B cell (primary cell): ENCODE measurements at regions not wholly inside any gene's neighbourhood (a gene's known extent, or its start where the extent isn't known, plus 50 kb on each side); places are given as distances from the start of the nearest gene placed in this dataset.

Source experiments
- ATAC-seq: fragments of 200-7000 bp; cut with Tn5 transposase; one replicate; pipeline ENCODE4 v1.10.0; 2021; ENCODE audit warnings: low read depth, mild to moderate bottlenecking, moderate number of reproducible peaks, moderate library complexity
- CTCF ChIA-PET: fragments of 350-600 bp; sonication (Branson Sonifier 250); formaldehyde crosslinking; loops from one replicate; lab custom pipeline; 2021; ENCODE audit warnings: antibody characterized with exemption, inconsistent platforms; lab: Charles Lee
- POLR2A ChIA-PET: fragments of 350-600 bp; sonication (Branson Sonifier 250); formaldehyde crosslinking; loops from one replicate; lab custom pipeline; 2021; ENCODE audit warnings: antibody characterized with exemption; lab: Charles Lee
- DNase-seq: peaks from one replicate; pipeline ENCODE4 v3.0.0; 2013
- H2AFZ ChIP-seq: 2 replicates; pipeline ENCODE4 v1.6.1; 2012; ENCODE audit warnings: mild to moderate bottlenecking, low read depth, low read length; ENCODE audit not compliant: insufficient read depth, poor library complexity, severe bottlenecking
- H3K27ac ChIP-seq, 2 donors: 1 replicate in 1 of 2; 2 replicates in 1 of 2; pipeline ENCODE4 v1.5.1; 2012 to 2013; ENCODE audit warnings: low read length in 2 of 2, mild to moderate bottlenecking in 2 of 2, moderate library complexity in 1 of 2
- H3K27me3 ChIP-seq, 4 experiments: fragments of 200-600 bp in 1 of 4; sonication (generic) in 1 of 4; replicated peaks in 1 of 4; 1 replicate in 2 of 4; 2 replicates in 2 of 4; pipeline versions ENCODE4 v1.6.1 to v1.7.0; 2013 to 2016; ENCODE audit warnings: low read length in 3 of 4, mild to moderate bottlenecking in 2 of 4, mixed read lengths in 1 of 4, moderate library complexity in 1 of 4; ENCODE audit not compliant: insufficient read depth in 4 of 4, control insufficient read depth in 3 of 4; ENCODE audit errors: control extremely low read depth in 1 of 4
- H3K36me3 ChIP-seq, 2 experiments: replicated peaks in 1 of 2; 1 replicate in 1 of 2; 2 replicates in 1 of 2; pipeline versions ENCODE4 v1.6.1 to v1.7.1; 2013; ENCODE audit warnings: low read length in 1 of 2; ENCODE audit not compliant: insufficient read depth in 2 of 2, control insufficient read depth in 1 of 2; ENCODE audit errors: control extremely low read depth in 1 of 2, extremely low read depth in 1 of 2
- H3K4me1 ChIP-seq, 2 donors: fragments of 200-600 bp in 1 of 2; sonication (generic) in 1 of 2; 1 replicate in 1 of 2; 2 replicates in 1 of 2; pipeline versions ENCODE4 v1.5.1 to v1.6.1; 2013 to 2017; ENCODE audit warnings: low read length in 2 of 2; ENCODE audit not compliant: control insufficient read depth in 2 of 2, insufficient read depth in 2 of 2
- H3K4me2 ChIP-seq: replicated peaks from 2 replicates; pipeline ENCODE3; 2012; ENCODE audit warnings: mild to moderate bottlenecking, low read depth, low read length; ENCODE audit not compliant: poor library complexity, severe bottlenecking
- H3K4me3 ChIP-seq, 5 experiments: fragments of 200-600 bp in 1 of 5; sonication (generic) in 1 of 5; 1 replicate in 3 of 5; 2 replicates in 2 of 5; pipeline versions ENCODE4 v1.5.1 to v1.7.0; 2011 to 2016; ENCODE audit warnings: low read length in 4 of 5, mild to moderate bottlenecking in 4 of 5, low read depth in 2 of 5, control low read depth in 1 of 5, moderate library complexity in 1 of 5; ENCODE audit not compliant: insufficient read depth in 1 of 5; ENCODE audit errors: control extremely low read depth in 1 of 5, extremely low read depth in 1 of 5
- H3K79me2 ChIP-seq: fragments of 200-600 bp; sonication (generic); one replicate; pipeline ENCODE4 v1.6.0; 2016; ENCODE audit warnings: low read length; ENCODE audit not compliant: control insufficient read depth, insufficient read depth
- H3K9ac ChIP-seq: fragments of 200-600 bp; sonication (generic); 2 replicates; pipeline ENCODE4 v1.6.1; 2017; ENCODE audit warnings: mild to moderate bottlenecking, low read length, moderate library complexity
- H3K9me3 ChIP-seq, 3 donors: one replicate each; pipeline versions ENCODE4 v1.6.1 to v1.7.1; 2013; ENCODE audit warnings: low read length in 2 of 3; ENCODE audit not compliant: control insufficient read depth in 2 of 3, insufficient read depth in 1 of 3; ENCODE audit errors: control extremely low read depth in 1 of 3
- H4K20me1 ChIP-seq: 2 replicates; pipeline ENCODE4 v1.6.0; 2012; ENCODE audit warnings: mild to moderate bottlenecking, low read length; ENCODE audit not compliant: insufficient read depth, control insufficient read depth, poor library complexity, severe bottlenecking
- H3K27ac Mint-ChIP-seq: one replicate; pipeline ENCODE4 v1.8.0; 2021; ENCODE audit warnings: mixed read lengths
- H3K27me3 Mint-ChIP-seq: one replicate; pipeline ENCODE4 v1.8.0; 2021; ENCODE audit warnings: mixed read lengths
- H3K4me1 Mint-ChIP-seq: one replicate; pipeline ENCODE4 v1.8.0; 2021; ENCODE audit warnings: mixed read lengths
- H3K4me3 Mint-ChIP-seq: one replicate; pipeline ENCODE4 v1.8.0; 2021; ENCODE audit warnings: mixed read lengths
- H3K9me3 Mint-ChIP-seq: one replicate; pipeline ENCODE4 v1.8.0; 2022; ENCODE audit warnings: mixed read lengths; ENCODE audit not compliant: insufficient read depth
- EZH2 ChIP-seq: IDR thresholded peaks from 2 replicates; pipeline ENCODE4 v1.6.1; 2012; ENCODE audit warnings: borderline replicate concordance, low read depth, mild to moderate bottlenecking, moderate library complexity, low read length; ENCODE audit not compliant: insufficient read depth, poor library complexity, severe bottlenecking
- WGBS: methylation state at CpG from one replicate; pipeline ENCODE4 v1.1.5; 2013; ENCODE audit warnings: missing lambda C conversion rate; ENCODE audit not compliant: insufficient coverage; 5-methylcytosine and 5-hydroxymethylcytosine counted together
- intact Hi-C: fragments of 100-400 bp; cut with micrococcal nuclease; formaldehyde crosslinking; loops from one replicate; pipeline ENCODE4 v1.10.0; 2022
- TF ChIP-seq, protein P1 (sequence below): fragments of 200-600 bp; IDR thresholded peaks from one replicate; pipeline ENCODE4 v1.8.0; 2022; ENCODE audit warnings: antibody characterized with exemption, mild to moderate bottlenecking

DNA sequence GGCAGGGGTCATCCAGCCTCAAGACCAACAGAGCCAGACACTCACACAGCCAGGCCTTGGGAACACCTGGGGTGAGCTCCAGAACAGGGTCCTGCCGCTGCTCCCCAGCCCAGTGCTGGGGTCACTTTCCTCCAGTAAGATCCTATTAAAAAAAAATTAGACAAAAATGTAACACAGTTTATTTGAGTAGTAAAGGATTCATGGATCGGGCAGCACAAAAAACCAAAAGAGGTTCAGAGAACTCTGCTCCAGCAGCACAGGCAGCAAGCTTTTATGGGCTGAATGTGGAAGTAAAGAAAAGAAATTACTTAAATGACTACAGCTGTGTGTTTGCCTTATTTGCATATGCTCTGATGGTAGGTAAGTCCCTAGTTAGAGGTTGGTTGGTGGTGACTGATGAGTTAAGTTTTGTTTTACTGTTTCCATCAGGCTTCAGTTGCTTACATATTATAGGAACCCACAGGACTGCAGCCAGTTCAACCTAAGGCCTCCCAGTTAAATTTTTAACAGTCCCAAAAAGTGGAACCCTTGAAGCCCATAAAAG lies 80.5 kb upstream of the FGFR2 start:
- peaks cover 0 to 20% (median 0%) of the 10 kb centered on the region in 3 donors for H3K9me3 ChIP-seq
- no peak for ATAC-seq
- H2AFZ ChIP-seq = no peak overlapping the region
- ChIA-PET POLR2A (no interaction called here), CTCF (no interaction called here)
- no peak overlapping the region for H3K4me3 ChIP-seq
- no peaks in the 10 kb centered on the region for H3K36me3 ChIP-seq
- intact Hi-C loops = no loop called here
- WGBS = 71% methylated on average over 1 of the region's 2 CpGs
- Mint-ChIP-seq H3K27me3 (peaks cover 4% of the 10 kb centered on the region), H3K9me3 (peaks cover 4% of the 10 kb centered on the region), H3K4me3 (no peak overlapping the region), H3K27ac (no peak overlapping the region), H3K4me1 (no peaks in the 10 kb centered on the region)
- H3K27me3 ChIP-seq = peaks cover 0 to 5% (median 0%) of the 10 kb centered on the region in 4 experiments
- TF ChIP-seq, protein P1, sequence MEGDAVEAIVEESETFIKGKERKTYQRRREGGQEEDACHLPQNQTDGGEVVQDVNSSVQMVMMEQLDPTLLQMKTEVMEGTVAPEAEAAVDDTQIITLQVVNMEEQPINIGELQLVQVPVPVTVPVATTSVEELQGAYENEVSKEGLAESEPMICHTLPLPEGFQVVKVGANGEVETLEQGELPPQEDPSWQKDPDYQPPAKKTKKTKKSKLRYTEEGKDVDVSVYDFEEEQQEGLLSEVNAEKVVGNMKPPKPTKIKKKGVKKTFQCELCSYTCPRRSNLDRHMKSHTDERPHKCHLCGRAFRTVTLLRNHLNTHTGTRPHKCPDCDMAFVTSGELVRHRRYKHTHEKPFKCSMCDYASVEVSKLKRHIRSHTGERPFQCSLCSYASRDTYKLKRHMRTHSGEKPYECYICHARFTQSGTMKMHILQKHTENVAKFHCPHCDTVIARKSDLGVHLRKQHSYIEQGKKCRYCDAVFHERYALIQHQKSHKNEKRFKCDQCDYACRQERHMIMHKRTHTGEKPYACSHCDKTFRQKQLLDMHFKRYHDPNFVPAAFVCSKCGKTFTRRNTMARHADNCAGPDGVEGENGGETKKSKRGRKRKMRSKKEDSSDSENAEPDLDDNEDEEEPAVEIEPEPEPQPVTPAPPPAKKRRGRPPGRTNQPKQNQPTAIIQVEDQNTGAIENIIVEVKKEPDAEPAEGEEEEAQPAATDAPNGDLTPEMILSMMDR = no peak
- TF ChIP-seq EZH2 = no peak
- no peak overlapping the region for H3K27ac ChIP-seq
- H3K4me2 ChIP-seq = no peak overlapping the region
- H3K4me1 ChIP-seq = no peaks in the 10 kb centered on the region
- H3K9ac ChIP-seq = no peak overlapping the region
- no peak for DNase-seq
- H3K79me2 ChIP-seq = no peaks in the 10 kb centered on the region
- no peaks in the 10 kb centered on the region for H4K20me1 ChIP-seq

DNA sequence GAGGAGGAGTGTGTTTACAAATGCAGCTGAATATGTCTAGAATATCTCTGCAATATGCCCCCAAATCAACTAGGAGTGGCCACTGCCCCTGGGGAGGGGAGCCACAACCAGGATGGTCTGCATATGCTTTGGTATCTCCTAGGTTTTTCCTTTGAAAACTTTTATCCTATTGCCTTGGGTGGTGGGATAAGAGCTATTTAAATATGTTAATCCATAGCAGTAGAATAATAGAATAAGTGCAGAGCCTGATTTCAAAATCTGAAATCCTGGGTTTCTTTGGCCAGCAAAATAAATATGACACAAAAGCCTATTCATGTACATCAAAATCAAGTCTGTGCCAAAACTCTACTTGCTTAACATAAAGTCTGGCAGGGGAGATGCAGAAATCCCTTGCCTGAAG lies 79.6 kb upstream of the FGFR2 start:
- no peak overlapping the region for H3K4me2 ChIP-seq
- Mint-ChIP-seq H3K9me3 (peaks cover 4% of the 10 kb centered on the region), H3K4me1 (no peaks in the 10 kb centered on the region), H3K27me3 (peaks cover 4% of the 10 kb centered on the region), H3K4me3 (no peak overlapping the region), H3K27ac (no peak overlapping the region)
- H3K27me3 ChIP-seq = peaks cover 0 to 5% (median 0%) of the 10 kb centered on the region in 4 experiments
- no peaks in the 10 kb centered on the region for H3K4me1 ChIP-seq
- intact Hi-C loops = no loop called here
- CTCF ChIA-PET = no interaction called here
- peaks cover 0 to 20% (median 0%) of the 10 kb centered on the region in 3 donors for H3K9me3 ChIP-seq
- POLR2A ChIA-PET = no interaction called here
- H4K20me1 ChIP-seq = no peaks in the 10 kb centered on the region
- H2AFZ ChIP-seq = no peak overlapping the region
- no peak overlapping the region for H3K27ac ChIP-seq
- no peak for TF ChIP-seq EZH2
- TF ChIP-seq, protein P1 = no peak
- no peak overlapping the region for H3K9ac ChIP-seq
- no peak for ATAC-seq
- H3K79me2 ChIP-seq = no peaks in the 10 kb centered on the region
- no peak overlapping the region for H3K4me3 ChIP-seq
- no peaks in the 10 kb centered on the region for H3K36me3 ChIP-seq
- no peak for DNase-seq
